Smooth muscle cell (in vitro differentiated cells): ENCODE measurements at regions not wholly inside any gene's neighbourhood (a gene's known extent, or its start where the extent isn't known, plus 50 kb on each side); places are given as distances from the start of the nearest gene placed in this dataset.
A peak's percentile ranks its signal among the peaks of the same experiment; 100 is the strongest.

Experiments used
- DNase-seq: peaks from one replicate; lab custom pipeline; 2025; ENCODE audit not compliant: unreplicated experiment; lab: John Stamatoyannopoulos, UW
- H2AFZ ChIP-seq: fragments of 200-600 bp; sonication (generic); 2 replicates; pipeline ENCODE4 v1.6.0; 2016; ENCODE audit warnings: antibody characterized with exemption, low read depth, mild to moderate bottlenecking
- H3F3A ChIP-seq: fragments of 200-600 bp; sonication (generic); 2 replicates; pipeline ENCODE4 v1.6.0; 2017; ENCODE audit warnings: antibody characterized with exemption, low read depth
- H3K27ac ChIP-seq: fragments of 200-600 bp; sonication (generic); 2 replicates; pipeline ENCODE4 v1.5.1; 2016; ENCODE audit warnings: low read depth, mild to moderate bottlenecking
- H3K27me3 ChIP-seq: fragments of 200-600 bp; sonication (generic); 2 replicates; pipeline ENCODE4 v1.6.1; 2016; ENCODE audit warnings: low read depth, mild to moderate bottlenecking
- H3K36me3 ChIP-seq: fragments of 200-600 bp; sonication (generic); 2 replicates; pipeline ENCODE4 v1.5.1; 2016; ENCODE audit warnings: low read depth
- H3K4me1 ChIP-seq: fragments of 200-600 bp; sonication (generic); 2 replicates; pipeline ENCODE4 v1.5.1; 2016; ENCODE audit warnings: low read depth
- H3K4me2 ChIP-seq: fragments of 200-600 bp; sonication (generic); 2 replicates; pipeline ENCODE4 v1.6.0; 2016; ENCODE audit warnings: mild to moderate bottlenecking
- H3K4me3 ChIP-seq: fragments of 200-600 bp; sonication (generic); 2 replicates; pipeline ENCODE4 v1.5.1; 2016; ENCODE audit warnings: mild to moderate bottlenecking
- H3K79me2 ChIP-seq: fragments of 200-600 bp; sonication (generic); 2 replicates; pipeline ENCODE4 v1.6.0; 2016; ENCODE audit warnings: low read depth, mild to moderate bottlenecking
- H3K9ac ChIP-seq: fragments of 200-600 bp; sonication (generic); 2 replicates; pipeline ENCODE4 v1.6.0; 2016; ENCODE audit warnings: low read depth
- H3K9me3 ChIP-seq: fragments of 200-600 bp; sonication (generic); replicated peaks from 2 replicates; pipeline ENCODE4 v1.5.1; 2016; ENCODE audit warnings: low read depth
- H4K20me1 ChIP-seq: fragments of 200-600 bp; sonication (generic); 2 replicates; pipeline ENCODE4 v1.6.0; 2016; ENCODE audit warnings: low read depth
- CTCF ChIP-seq: fragments of 200-600 bp; sonication (generic); IDR thresholded peaks from 2 replicates; pipeline ENCODE4 v1.5.1; 2017; ENCODE audit warnings: borderline replicate concordance, mild to moderate bottlenecking, antibody characterized with exemption; ENCODE audit not compliant: insufficient read depth, poor library complexity, severe bottlenecking
- WGBS: methylation state at CpG from one replicate; pipeline ENCODE4 v1.1.7; 2016; ENCODE audit warnings: low lambda C conversion rate; 5-methylcytosine and 5-hydroxymethylcytosine counted together

GRCh38 chr1:192747943-192748342 is 60.9 kb upstream of the RGS2 start:
- Histone ChIP-seq H3K36me3 (peaks cover 7% of the 10 kb centered on the region), H2AFZ (no peak overlapping the region), H3K27me3 (no peaks in the 10 kb centered on the region), H3K4me1 (no peaks in the 10 kb centered on the region), H3K4me3 (no peak overlapping the region), H3F3A (no peaks in the 10 kb centered on the region), H3K79me2 (no peaks in the 10 kb centered on the region), H3K9ac (no peak overlapping the region), H4K20me1 (no peaks in the 10 kb centered on the region), H3K27ac (peak overlapping the region; percentile 83), H3K9me3 (no peaks in the 10 kb centered on the region), H3K4me2 (no peak overlapping the region)
- 89% methylated on average over 3 of the region's 3 CpGs for WGBS
- no peak for TF ChIP-seq CTCF
- no peak for DNase-seq

GRCh38 chr1:192749349-192749748 is 59.5 kb upstream of the RGS2 start:
- peaks cover 4% of the 10 kb centered on the region for H3K36me3 ChIP-seq

GRCh38 chr1:192751260-192751659 is 57.6 kb upstream of the RGS2 start:
- Histone ChIP-seq H3F3A (no peaks in the 10 kb centered on the region), H2AFZ (no peak overlapping the region), H3K9me3 (no peaks in the 10 kb centered on the region), H3K36me3 (peaks cover 4% of the 10 kb centered on the region), H3K27me3 (no peaks in the 10 kb centered on the region), H3K4me3 (no peak overlapping the region), H3K79me2 (no peaks in the 10 kb centered on the region), H3K4me2 (no peak overlapping the region), H3K9ac (no peak overlapping the region), H3K4me1 (no peaks in the 10 kb centered on the region), H4K20me1 (no peaks in the 10 kb centered on the region), H3K27ac (no peak overlapping the region)
- no peak for TF ChIP-seq CTCF
- WGBS, result 97% methylated on average over 12 of the region's 12 CpGs
- no peak for DNase-seq

More at GRCh38 chr1:192749349-192749748, 59.5 kb upstream of the RGS2 start:
- H3K4me3 ChIP-seq, result no peak overlapping the region
- no peaks in the 10 kb centered on the region for H3K79me2 ChIP-seq
- no peak for DNase-seq
- no peaks in the 10 kb centered on the region for H4K20me1 ChIP-seq
- H3K4me2 ChIP-seq, result no peak overlapping the region
- H3K9ac ChIP-seq, result no peak overlapping the region
- no peaks in the 10 kb centered on the region for H3K9me3 ChIP-seq
- no peak for TF ChIP-seq CTCF
- no peaks in the 10 kb centered on the region for H3K27me3 ChIP-seq
- no peaks in the 10 kb centered on the region for H3K4me1 ChIP-seq
- peak overlapping the region; percentile 1 for H2AFZ ChIP-seq
- no peak overlapping the region for H3K27ac ChIP-seq
- no peaks in the 10 kb centered on the region for H3F3A ChIP-seq

- Histone ChIP-seq H3K27ac (no peak overlapping the region), H3F3A (no peaks in the 10 kb centered on the region), H3K79me2 (no peaks in the 10 kb centered on the region), H3K27me3 (no peaks in the 10 kb centered on the region), H3K9me3 (no peaks in the 10 kb centered on the region), H3K4me3 (no peak overlapping the region), H3K4me1 (no peaks in the 10 kb centered on the region), H3K36me3 (peaks cover 4% of the 10 kb centered on the region), H3K9ac (no peak overlapping the region), H4K20me1 (no peaks in the 10 kb centered on the region), H3K4me2 (no peak overlapping the region), H2AFZ (no peak overlapping the region)
- WGBS, result 89% methylated on average over 4 of the region's 4 CpGs
- no peak for DNase-seq
- no peak for TF ChIP-seq CTCF
Observed at GRCh38 chr1:192756314-192756713, 52.5 kb upstream of the RGS2 start.
